ENCODE measurements at regions not wholly inside any gene's neighbourhood (a gene's known extent, or its start where the extent isn't known, plus 50 kb on each side); places are given as distances from the start of the nearest gene placed in this dataset.

GRCh38 chr7:9921326-9921725 lies 1052.3 kb upstream of the PHF14 start:
- TF ChIP-seq, protein P1, sequence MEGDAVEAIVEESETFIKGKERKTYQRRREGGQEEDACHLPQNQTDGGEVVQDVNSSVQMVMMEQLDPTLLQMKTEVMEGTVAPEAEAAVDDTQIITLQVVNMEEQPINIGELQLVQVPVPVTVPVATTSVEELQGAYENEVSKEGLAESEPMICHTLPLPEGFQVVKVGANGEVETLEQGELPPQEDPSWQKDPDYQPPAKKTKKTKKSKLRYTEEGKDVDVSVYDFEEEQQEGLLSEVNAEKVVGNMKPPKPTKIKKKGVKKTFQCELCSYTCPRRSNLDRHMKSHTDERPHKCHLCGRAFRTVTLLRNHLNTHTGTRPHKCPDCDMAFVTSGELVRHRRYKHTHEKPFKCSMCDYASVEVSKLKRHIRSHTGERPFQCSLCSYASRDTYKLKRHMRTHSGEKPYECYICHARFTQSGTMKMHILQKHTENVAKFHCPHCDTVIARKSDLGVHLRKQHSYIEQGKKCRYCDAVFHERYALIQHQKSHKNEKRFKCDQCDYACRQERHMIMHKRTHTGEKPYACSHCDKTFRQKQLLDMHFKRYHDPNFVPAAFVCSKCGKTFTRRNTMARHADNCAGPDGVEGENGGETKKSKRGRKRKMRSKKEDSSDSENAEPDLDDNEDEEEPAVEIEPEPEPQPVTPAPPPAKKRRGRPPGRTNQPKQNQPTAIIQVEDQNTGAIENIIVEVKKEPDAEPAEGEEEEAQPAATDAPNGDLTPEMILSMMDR (IDR thresholded peaks at IDR 0.05; ENCODE audit: insufficient read depth, low read depth, low read length): no peak
- TF ChIP-seq EZH2 (IDR thresholded peaks at IDR 0.05; ENCODE audit: insufficient read depth, low read length): no peak

All from astrocyte (in vitro differentiated cells and primary cell).